Frontal cortex (tissue), 3 donors: ENCODE measurements at regions not wholly inside any gene's neighbourhood (a gene's known extent, or its start where the extent isn't known, plus 50 kb on each side); places are given as distances from the start of the nearest gene placed in this dataset.
"Not testable (repeated sequence)": the region's sequence is repeated elsewhere in the genome, so short reads cannot be mapped to it uniquely, and the experiment has no call there.

ENCODE experiments used
- DNase-seq, 2 donors: peaks; one replicate each; pipeline ENCODE4 v3.0.0; 2012; ENCODE audit warnings: low spot score in 2 of 2
- FAIRE-seq: peaks from 2 replicates; lab custom pipeline; 2012; peaks lifted over from hg19 to GRCh38; lab: Jason Lieb, UNC
- donor health status: control.
- donor health status: control.
- donor health status: control.

- FAIRE-seq (no peak), DNase-seq (no peak)
These were observed 249.5 kb upstream of the KCNG1 start for GRCh38 chr20:51272401-51272800.

DNA sequence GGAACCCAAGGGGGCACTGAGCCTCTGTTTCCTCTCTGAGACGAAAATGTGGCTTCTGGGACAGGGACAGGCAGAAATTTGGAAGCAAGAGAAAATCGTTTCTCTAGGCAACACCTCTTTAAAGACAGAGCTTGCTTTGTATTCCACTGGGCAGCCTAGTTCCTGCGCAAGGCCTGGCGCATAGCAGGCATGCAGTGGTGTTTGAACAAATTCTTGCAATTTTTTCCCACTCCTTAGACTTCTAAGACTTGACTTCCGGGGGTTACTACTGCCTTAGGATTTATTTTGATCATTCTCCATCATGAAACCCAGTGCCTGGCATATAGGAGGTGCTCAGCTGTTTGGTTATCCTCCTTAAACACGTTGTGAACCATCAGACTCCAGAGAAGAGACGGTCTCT lies 249.0 kb upstream of the KCNG1 start:
- no peak for DNase-seq
- no peak for FAIRE-seq

DNA sequence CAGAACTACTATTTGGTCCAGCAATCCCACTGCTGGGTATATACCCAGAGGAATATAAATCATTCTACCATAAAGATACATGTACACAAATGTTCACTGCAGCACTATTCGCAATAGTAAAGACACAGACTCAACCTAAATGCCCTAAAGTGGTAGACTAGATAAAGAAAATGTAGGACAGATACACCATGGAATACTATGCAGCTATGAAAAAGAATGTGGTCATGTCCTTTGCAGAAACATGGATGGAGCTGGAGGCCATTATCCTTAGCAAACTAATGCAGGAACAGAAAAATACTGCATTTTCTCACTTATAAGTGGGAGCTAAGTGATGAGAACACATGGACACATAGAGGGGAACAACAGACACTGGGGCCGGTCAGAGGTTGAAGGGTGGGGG lies 248.4 kb upstream of the KCNG1 start:
- not testable (repeated sequence) for DNase-seq, FAIRE-seq

DNA sequence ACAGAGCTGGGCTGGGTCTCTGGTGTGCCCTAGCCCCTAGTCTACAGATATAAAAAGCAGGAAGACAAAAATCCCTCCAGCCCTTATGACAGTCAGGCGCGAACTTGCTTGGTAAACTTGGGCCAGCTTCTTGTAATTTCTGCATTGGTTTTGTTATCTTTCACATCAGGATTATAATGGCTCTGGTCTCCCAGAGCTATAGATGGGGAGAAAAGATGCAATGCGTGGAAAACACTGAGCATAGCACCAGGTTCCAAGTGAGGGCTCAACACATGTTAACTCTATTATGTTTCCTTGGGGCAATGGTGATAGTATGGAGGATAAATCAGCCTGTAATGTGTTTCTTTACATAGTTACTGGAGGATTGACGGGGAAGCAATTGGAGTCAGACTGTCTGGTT lies 246.8 kb upstream of the KCNG1 start:
- FAIRE-seq, result no peak

DNA sequence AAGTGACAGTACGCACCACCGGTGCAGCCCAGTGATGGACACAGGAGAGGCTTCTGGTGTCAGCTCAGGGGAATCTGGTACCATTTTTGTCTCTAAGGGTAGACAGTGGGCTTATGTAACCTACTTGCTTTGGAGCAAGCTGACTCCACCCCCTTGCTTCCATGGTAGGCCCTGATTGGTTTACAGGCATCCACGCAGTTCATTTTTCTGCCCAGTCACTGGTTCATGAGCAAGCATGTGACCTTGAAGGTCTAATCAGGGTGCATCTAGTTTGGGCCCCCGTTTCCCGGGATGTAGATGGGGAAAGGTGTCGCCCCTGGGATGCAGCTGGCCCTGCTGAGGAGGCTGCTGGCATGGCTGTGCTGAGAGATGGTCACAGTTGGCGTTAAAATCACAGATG lies 244.8 kb upstream of the KCNG1 start:
- DNase-seq (no peak), FAIRE-seq (no peak)

More for the DNA sequence above, 246.8 kb upstream of the KCNG1 start:
- DNase-seq, result no peak

DNA sequence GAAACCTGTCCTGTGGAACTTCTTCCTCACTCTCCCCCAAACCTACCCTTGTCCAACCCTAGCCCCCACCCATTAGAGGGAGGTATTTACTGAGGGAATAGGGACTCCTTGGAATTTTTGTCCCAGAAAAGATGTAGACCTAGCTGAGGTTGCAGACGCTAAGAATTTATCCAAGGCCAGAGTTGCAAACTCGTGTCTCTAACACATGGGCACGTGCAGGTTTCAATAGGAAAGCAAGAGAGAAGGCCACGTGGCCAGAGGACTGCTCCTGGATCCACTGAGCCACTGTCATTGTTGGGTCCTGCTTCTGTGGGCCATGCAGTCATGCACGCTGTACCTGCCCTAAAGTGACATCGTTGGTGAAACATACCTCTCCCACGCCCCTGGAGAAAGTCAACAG lies 243.4 kb upstream of the KCNG1 start:
- DNase-seq (no peak), FAIRE-seq (no peak)

DNA sequence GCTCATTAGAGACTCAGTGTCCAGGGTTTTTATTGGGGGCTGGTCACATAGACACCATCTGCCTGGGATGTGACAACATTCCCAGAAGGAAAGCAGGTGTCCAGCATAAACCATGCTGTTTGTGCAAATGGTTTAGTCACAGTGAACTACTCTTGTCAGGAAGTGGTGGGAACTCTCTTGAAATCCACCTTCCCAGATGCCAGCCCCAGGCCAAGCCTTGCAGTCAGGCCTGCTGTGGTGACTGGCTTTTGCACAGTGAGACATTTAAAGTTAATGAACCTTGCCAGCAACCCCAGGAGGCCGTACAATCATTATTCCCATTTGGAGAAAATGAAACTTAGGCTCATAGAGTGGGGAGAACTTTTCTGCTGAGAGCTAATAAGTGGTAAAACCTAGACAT lies 242.5 kb upstream of the KCNG1 start:
- DNase-seq (no peak), FAIRE-seq (no peak)

- DNase-seq, result no peak
- FAIRE-seq, result no peak
These were observed 239.3 kb upstream of the KCNG1 start for GRCh38 chr20:51262240-51262639.

DNA sequence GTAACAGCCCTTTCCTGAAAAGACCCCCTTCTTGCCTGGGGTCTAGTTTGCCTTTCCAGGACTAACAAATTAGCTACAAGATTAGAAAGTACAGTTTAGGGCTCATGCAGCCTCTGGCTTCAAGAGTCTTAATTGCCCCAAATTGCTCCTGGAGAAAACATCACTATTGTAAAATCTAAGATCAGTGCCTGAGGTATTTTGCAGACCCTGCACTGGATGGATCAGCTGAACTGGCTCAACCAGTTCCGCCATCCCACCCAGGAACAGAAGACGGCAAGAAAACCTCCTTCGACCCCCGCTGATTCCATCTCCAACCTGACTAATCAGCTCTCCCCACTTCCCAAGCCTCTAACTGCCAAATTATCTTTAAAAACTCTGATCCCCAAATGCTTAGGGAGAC lies 236.5 kb upstream of the KCNG1 start:
- DNase-seq (no peak), FAIRE-seq (no peak)

DNA sequence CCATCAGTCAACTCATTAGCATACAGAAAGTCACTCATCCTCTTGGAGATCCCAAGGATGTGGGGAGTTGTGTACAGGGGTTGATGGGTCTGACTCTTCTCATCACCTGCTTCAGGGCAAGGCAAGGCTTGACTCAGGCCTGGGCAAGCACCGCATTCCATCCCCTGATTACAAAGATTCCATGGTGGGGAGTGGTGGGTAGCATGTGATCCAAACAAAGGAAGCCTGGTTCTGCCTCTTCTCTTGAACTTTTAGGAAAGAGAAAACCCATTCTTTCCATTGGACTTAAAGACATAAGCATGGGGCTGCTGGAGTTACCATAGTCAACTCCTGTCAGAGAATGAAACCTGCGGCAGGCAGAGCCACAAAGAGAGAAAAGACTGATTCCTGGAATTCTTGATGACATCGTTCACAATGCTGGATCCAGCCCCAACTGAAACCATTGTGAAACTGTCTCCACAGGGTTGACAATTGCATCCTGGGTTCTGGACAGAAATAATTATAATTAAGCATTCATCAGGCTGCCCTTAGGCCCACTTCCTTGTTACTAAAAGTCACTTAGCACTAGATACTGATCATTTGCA lies 235.8 kb upstream of the KCNG1 start:
- DNase-seq (no peak), FAIRE-seq (no peak)

- FAIRE-seq (no peak), DNase-seq (no peak)
These were observed 232.5 kb upstream of the KCNG1 start for GRCh38 chr20:51255417-51255816.

DNA sequence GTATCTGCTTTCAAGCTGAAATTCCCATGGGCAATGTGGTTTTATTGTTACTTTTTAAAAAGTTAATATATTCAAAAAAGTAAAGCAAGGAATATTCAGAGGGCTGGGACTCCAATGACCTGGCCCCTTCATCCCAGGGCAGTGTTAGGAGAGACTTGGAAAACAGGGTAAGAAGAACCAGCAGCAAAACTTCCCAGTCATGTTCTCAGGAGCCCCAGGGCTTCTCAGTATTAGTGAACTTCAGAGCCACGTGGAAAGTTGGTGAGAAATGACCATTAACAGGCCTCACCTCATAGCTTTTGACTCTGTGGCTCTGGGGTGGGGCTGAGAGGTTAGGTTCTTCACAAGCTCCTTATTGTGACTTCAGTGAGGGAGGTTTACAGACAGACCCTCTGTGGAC lies 230.4 kb upstream of the KCNG1 start:
- no peak for DNase-seq
- no peak for FAIRE-seq

DNA sequence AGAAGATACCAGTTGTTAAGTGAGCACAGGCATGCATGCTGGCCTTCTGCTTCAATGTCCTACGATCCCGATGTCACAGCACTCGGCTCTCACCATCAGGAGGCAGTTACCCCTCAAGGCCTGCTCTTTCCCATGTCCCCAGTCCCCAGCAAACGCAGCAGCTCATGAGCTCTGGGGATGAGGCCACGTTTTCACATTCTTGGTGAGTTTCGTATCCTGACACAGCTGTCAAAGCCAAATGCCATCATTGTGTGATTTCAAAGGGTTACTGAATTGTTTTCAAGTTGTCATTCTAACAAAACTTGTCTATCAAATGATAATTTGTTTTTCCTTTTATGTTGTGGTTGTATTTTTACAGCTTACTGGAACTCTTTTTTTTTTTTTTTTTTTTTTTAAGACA lies 226.9 kb upstream of the KCNG1 start:
- no peak for DNase-seq
- FAIRE-seq, result no peak

DNA sequence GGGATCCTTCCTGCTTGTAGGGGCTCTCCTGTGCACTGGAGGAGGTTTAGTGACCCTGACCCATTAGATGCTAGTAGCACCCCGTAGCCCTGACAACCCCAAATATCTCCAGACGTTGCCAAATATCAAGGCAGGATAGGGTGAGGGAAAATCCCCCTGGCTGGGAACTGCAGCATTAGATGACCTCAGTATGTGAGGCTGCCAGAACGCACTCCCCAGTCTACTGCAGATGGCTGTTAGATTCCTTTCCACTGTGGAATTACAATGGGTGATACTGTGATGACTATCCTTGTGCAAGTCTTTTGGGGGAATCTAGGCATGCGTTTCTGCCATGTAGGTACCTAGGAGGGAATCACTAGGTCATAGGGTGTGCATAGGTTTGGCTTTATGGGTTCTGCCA lies 226.3 kb upstream of the KCNG1 start:
- DNase-seq (no peak), FAIRE-seq (no peak)

DNA sequence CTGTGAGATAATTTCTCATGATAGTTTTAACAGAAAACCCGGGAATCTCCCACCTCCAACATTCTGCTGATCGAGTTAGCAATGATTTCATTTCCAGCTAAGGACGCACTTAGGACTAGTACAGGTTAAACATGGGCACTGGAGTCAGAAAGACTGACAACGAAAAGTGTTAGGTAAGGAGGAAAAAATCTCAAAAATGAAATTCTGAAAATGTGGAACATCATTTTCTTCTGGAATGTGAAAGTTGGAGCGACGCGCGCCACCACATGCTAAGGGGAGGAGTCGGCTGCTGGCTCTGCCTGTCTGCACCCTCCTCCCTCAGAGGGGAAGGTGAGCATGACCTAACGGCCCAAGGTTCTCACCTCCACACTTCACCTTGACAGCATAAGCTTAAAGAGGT lies 221.6 kb upstream of the KCNG1 start:
- FAIRE-seq (no peak), DNase-seq (no peak)

DNA sequence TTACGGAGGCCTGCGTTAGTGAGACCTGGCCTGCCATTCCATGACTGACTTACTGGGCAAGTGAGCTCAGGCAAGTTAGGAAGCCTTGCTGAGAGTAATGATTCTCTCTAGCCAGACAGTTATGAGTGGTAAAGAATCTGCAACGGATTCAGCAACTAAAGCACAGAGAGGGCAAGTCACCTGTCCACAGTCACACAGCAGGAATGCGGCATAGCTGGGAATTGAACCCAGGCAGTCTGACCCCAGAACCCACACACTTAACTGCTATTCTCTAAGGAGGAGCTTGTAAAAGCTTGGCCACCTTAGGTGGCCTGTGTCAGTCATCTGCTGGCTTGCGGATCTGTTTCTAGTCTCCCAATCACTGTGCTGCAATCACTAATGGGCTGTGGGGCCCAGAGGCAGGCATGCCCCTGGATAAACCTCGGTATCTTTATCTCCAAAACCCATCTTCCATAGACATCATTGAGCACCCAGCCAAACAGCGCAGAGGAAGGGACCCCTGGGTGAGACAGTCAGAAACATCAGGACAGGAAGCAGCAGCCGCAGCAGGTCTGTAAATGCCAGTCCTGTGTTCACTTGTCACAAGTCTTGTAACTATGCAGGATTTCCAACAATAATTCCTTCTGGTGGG lies 215.9 kb upstream of the KCNG1 start:
- no peak for DNase-seq

DNA sequence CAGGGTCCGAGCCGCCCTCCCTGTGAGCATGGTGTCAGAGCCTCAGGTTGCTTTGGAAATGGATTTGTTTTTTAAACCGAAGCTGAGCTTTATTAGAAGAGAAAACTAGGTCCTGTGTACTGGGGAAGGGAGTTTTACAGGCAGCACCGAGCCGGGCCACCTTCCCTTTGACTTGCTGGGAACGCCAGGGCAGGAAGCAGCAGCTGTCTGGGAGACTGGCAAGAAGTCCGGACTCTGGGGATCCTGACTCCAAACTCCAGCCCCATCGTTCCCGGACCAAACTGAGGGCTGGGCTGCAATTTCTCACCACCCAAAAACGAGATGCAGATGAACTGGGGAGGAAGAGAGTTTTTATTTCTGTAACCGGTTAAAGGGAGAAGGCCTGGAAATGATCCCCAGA lies 214.9 kb upstream of the KCNG1 start:
- DNase-seq (no peak), FAIRE-seq (no peak)

More for the DNA sequence above, 215.9 kb upstream of the KCNG1 start:
- no peak for FAIRE-seq

DNA sequence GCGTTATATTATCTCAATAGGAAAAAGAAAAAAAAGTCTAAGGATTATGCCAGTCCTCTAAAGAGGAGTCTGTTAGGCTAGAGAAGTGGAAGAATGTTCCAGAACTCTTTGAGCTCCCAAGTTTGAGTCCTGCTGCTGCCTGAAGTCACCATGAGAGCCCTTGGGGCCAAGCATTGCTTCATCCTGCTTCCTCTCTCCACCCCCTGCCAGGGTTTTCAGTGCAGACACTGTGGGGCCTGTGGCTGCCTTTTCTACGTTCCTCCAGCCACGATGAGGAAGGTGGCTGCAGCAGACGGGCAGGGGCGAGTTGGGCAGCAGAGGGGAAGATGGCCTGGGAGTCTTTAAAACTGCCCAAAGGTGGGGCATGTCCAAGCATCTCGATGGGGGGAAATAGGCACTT lies 214.4 kb upstream of the KCNG1 start:
- DNase-seq, result no peak
- FAIRE-seq, result no peak

GRCh38 chr20:51236421-51236820 lies 213.5 kb upstream of the KCNG1 start:
- DNase-seq (no peak), FAIRE-seq (no peak)

- DNase-seq (no peak), FAIRE-seq (no peak)
These were observed 210.4 kb upstream of the KCNG1 start for GRCh38 chr20:51233345-51233744.

DNA sequence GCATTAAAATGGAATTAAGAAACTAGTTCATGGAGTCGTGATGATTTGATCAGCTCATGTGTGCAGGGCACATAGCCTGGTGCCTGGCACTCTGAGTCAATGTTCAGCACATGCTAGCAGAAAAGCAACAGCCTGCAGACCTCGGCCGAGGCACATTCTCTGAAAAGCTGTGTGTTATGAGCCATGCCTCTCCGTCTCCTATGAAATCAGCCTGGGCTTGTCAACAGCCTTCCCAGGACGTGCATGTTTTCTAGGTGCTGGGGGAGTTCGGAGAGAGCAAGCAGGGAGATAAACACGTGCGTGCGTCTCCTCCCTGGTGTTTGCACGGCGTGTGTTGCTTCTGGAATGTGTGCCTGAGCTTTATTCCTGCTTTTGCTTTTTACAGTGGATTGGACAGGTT lies 207.8 kb upstream of the KCNG1 start:
- DNase-seq, result no peak
- FAIRE-seq, result no peak

DNA sequence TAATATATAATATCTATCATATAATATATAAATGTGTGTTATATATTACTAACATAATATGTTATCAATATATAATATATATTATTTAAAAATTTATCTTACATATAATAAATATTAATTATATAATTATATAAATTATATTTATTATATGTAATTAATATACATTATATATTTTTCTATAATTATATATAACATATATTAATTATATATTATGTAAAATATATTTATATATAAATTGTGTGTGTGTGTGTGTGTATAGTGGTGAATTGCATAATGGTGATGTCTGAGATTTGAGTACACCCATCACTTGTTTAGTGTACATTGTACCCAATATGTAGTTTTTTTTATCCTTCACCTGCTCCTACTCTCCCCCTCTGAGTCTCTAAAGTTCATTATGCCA lies 205.9 kb upstream of the KCNG1 start:
- FAIRE-seq, result no peak

More for the DNA sequence above, 205.9 kb upstream of the KCNG1 start:
- no peak for DNase-seq
